Activated CD4-positive, alpha-beta memory T cell treated with anti-CD3 and anti-CD28 coated beads, Interleukin-2, amount 10 ng/mL, durations not matched to agents 7 days and 5 days (primary cell): ENCODE measurements at regions not wholly inside any gene's neighbourhood (a gene's known extent, or its start where the extent isn't known, plus 50 kb on each side); places are given as distances from the start of the nearest gene placed in this dataset.
"Not testable (repeated sequence)": the region's sequence is repeated elsewhere in the genome, so short reads cannot be mapped to it uniquely, and the experiment has no call there.

Experiments
- CTCF ChIA-PET: fragments of 350-600 bp; sonication (Branson Sonifier 250); formaldehyde crosslinking; loops from one replicate; lab custom pipeline; 2021; ENCODE audit warnings: antibody characterized with exemption, inconsistent platforms; lab: Charles Lee
- POLR2A ChIA-PET: fragments of 350-600 bp; sonication (Branson Sonifier 250); formaldehyde crosslinking; loops from one replicate; lab custom pipeline; 2021; ENCODE audit warnings: antibody characterized with exemption; lab: Charles Lee
- DNase-seq: peaks from one replicate; pipeline ENCODE4 v3.0.0-alpha.2; 2020
- H3K27ac Mint-ChIP-seq: one replicate; pipeline ENCODE4 v1.8.0; 2021; ENCODE audit warnings: mild to moderate bottlenecking, mixed read lengths
- H3K27me3 Mint-ChIP-seq: one replicate; pipeline ENCODE4 v1.8.0; 2021; ENCODE audit warnings: mixed read lengths
- H3K36me3 Mint-ChIP-seq: one replicate; pipeline ENCODE4 v1.8.0; 2021; ENCODE audit warnings: low read depth, mixed read lengths
- H3K4me1 Mint-ChIP-seq: one replicate; pipeline ENCODE4 v1.8.0; 2021; ENCODE audit warnings: mixed read lengths
- H3K4me3 Mint-ChIP-seq: one replicate; pipeline ENCODE4 v1.8.0; 2021; ENCODE audit warnings: mild to moderate bottlenecking, mixed read lengths
- H3K9me3 Mint-ChIP-seq: one replicate; pipeline ENCODE4 v1.8.0; 2021; ENCODE audit warnings: mixed read lengths

DNA sequence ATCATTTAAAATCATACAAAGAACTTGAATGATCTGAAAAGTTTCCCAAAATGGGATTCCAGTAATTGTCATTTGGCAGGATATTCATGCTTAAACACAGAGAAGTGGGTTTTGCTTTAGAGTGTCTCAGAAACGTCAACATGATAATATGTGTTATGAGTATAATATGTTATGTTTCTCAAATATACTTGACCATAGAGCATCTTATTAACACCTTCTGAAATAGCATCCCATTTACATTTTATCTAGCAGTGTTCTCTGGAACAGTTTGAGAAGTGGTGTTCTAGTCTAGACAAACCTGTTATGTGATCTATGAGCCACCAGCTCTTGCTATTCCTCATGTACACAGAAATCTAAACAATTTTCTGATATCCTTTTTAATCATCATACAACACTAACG is 588.8 kb upstream of the PBX1 start:
- no peak for DNase-seq
- H3K4me3 Mint-ChIP-seq = no peak overlapping the region
- no peaks in the 10 kb centered on the region for H3K27me3 Mint-ChIP-seq
- H3K9me3 Mint-ChIP-seq = peaks cover 2% of the 10 kb centered on the region
- no peak overlapping the region for H3K27ac Mint-ChIP-seq
- ChIA-PET POLR2A (no interaction called here), CTCF (no interaction called here)
- no peaks in the 10 kb centered on the region for H3K36me3 Mint-ChIP-seq
- no peaks in the 10 kb centered on the region for H3K4me1 Mint-ChIP-seq

DNA sequence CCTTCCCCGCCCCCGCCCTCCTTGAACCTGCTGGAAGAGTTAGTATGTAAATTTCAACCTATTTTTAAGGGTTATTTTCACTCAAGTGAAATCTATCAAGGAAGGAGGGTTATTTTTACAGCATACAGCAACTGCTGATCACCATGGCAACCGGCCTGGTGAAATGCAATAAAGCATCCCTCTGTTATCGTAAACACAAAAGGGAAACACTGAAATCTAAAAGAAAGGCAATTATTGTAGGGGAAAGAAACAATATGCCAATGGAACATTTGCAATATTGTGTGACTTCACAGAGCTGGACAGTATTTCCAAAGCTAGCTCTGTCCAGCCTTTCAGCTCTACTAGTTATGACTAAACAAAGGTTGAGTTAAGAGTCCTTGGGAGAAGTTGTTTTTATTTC is 588.3 kb upstream of the PBX1 start:
- Mint-ChIP-seq H3K4me3 (no peak overlapping the region), H3K4me1 (no peaks in the 10 kb centered on the region), H3K9me3 (peaks cover 2% of the 10 kb centered on the region), H3K27me3 (no peaks in the 10 kb centered on the region), H3K27ac (no peak overlapping the region), H3K36me3 (no peaks in the 10 kb centered on the region)
- POLR2A ChIA-PET = no interaction called here
- no peak for DNase-seq
- CTCF ChIA-PET = no interaction called here

DNA sequence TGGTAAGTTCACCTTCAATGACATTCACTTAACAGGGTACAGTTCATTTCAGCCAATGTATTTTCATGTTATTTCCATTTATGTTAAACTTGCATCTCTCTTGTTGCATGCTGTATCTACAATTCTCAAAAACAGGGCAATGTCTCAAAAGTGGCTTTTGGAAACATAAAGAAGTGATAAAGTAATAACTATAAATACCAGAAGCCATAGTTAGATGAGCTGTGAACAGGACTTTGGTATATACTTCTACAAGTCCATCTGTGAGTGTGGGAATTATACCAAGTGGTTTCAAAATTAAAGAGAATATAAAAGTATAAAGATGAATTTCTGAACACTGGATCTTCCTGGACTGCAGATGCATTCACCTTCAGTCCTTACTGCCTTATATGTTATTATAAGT is 585.4 kb upstream of the PBX1 start:
- peaks cover 14% of the 10 kb centered on the region for H3K9me3 Mint-ChIP-seq
- ChIA-PET POLR2A (no interaction called here), CTCF (no interaction called here)
- H3K4me1 Mint-ChIP-seq = no peaks in the 10 kb centered on the region
- H3K4me3 Mint-ChIP-seq = no peak overlapping the region
- no peaks in the 10 kb centered on the region for H3K27me3 Mint-ChIP-seq
- no peaks in the 10 kb centered on the region for H3K36me3 Mint-ChIP-seq
- no peak for DNase-seq
- no peak overlapping the region for H3K27ac Mint-ChIP-seq

DNA sequence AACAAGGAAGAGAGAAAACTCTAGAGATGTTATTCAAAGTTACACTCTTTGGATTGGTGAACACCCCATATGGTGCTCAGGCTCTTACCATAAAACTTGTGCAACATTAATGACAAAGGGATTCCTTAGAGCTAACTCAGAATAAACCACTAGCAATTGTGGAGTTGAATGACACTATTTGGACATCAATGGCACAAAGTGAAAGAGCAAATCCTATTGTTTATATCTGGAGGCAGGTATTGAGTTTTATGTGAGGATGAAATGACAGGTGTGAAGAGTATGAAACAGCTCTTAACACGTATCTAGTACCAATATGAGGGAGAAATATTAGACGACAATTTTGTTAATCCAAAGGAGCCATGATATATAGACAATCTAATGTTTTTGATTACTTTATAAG is 584.9 kb upstream of the PBX1 start:
- Mint-ChIP-seq H3K4me3 (no peak overlapping the region), H3K4me1 (no peaks in the 10 kb centered on the region)

DNA sequence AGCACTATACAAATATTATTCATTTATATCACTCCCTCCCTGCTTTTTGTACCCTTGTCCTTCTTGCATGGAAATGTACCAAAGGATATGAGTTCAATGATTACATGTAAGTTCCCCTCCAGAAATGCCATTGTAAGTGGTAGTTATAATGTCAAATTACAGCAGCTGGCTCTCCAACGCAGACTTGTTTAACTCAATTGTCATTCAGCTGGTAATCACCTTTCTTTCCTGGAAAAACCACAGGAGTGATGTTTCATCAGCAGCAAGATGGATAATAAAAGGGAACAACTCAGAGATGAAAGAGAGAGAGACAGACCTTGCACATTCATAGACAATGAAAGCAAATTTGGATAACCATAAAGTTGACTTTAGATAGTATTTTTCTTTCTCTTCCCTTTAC is 578.6 kb upstream of the PBX1 start:
- no peak for DNase-seq
- no peaks in the 10 kb centered on the region for H3K36me3 Mint-ChIP-seq
- CTCF ChIA-PET = no interaction called here
- H3K4me3 Mint-ChIP-seq = no peak overlapping the region
- H3K9me3 Mint-ChIP-seq = peaks cover 21% of the 10 kb centered on the region
- POLR2A ChIA-PET = no interaction called here
- H3K27ac Mint-ChIP-seq = no peak overlapping the region
- H3K27me3 Mint-ChIP-seq = no peaks in the 10 kb centered on the region
- H3K4me1 Mint-ChIP-seq = no peaks in the 10 kb centered on the region

More for the DNA sequence above, 584.9 kb upstream of the PBX1 start:
- POLR2A ChIA-PET = no interaction called here
- H3K9me3 Mint-ChIP-seq = peaks cover 14% of the 10 kb centered on the region
- no peak for DNase-seq
- no peaks in the 10 kb centered on the region for H3K27me3 Mint-ChIP-seq
- no peak overlapping the region for H3K27ac Mint-ChIP-seq
- H3K36me3 Mint-ChIP-seq = no peaks in the 10 kb centered on the region
- CTCF ChIA-PET = no interaction called here

DNA sequence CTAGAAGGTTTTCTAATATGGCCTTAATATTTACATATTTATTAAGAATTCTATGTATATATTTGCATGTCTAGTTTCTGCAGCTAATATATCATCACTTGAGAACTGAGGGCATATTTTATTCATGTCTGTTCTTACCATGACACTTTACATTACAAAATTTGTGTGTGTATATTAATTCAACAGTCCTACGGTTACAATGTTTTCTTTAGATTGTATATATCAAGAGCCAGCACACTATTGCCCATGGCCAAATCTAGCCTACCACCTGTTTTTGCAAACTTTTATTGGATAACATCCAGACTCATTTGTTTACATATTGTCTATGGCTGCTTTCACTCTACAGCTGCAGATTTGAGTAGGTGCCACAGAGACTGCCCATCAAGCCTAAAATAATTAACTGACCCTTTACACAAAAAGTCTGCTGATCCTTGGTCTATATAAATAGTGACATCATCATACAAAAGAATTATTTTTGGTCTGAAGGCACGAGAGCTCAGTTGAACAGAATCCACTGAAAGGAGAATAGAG is 577.4 kb upstream of the PBX1 start:
- no peak for DNase-seq
- H3K27ac Mint-ChIP-seq = no peak overlapping the region
- H3K9me3 Mint-ChIP-seq = peaks cover 15% of the 10 kb centered on the region
- no peaks in the 10 kb centered on the region for H3K4me1 Mint-ChIP-seq
- CTCF ChIA-PET = no interaction called here
- no peaks in the 10 kb centered on the region for H3K27me3 Mint-ChIP-seq
- H3K36me3 Mint-ChIP-seq = no peaks in the 10 kb centered on the region
- H3K4me3 Mint-ChIP-seq = no peak overlapping the region
- POLR2A ChIA-PET = no interaction called here

DNA sequence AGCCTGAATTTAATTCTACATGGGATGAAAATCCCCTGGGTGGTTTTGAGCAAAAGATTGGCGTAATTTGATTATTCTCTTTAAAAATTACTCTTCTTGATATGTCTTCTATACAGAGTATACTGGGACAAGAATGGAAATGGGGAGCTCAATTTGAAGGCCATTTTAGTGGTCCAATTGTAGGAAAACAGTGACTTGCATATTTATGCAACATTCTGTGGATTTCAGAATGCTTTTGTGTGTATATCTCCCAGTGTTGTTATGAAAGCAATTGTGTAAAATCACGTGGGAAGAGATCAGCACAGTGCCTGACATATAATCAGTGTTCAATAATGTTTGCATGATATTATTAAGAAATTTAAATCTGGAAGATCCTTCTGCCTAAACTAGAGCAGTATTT is 575.9 kb upstream of the PBX1 start:
- Mint-ChIP-seq H3K36me3 (no peaks in the 10 kb centered on the region), H3K4me1 (no peaks in the 10 kb centered on the region), H3K27me3 (no peaks in the 10 kb centered on the region), H3K9me3 (peaks cover 7% of the 10 kb centered on the region), H3K4me3 (no peak overlapping the region), H3K27ac (no peak overlapping the region)
- POLR2A ChIA-PET = no interaction called here
- CTCF ChIA-PET = no interaction called here
- no peak for DNase-seq

DNA sequence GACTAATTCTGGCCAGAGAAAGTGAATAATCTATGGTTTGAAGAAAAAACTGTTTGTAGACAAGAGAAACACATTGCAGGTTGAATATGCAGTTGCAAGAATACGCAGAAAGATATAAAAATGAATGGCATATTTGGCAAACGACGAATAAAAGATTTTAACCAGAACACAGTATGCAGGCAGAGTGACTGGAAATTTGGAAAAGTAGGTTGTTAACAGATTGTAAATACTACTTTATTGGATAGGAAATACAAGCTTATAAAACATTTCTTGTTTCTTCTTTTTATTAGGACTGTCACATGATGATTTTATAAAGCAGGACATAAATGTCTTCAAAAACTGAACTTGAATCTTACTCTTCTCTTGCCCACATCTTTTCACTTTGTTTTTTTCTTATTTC is 573.3 kb upstream of the PBX1 start:
- H3K4me1 Mint-ChIP-seq = no peaks in the 10 kb centered on the region
- H3K27me3 Mint-ChIP-seq = no peaks in the 10 kb centered on the region
- no peak overlapping the region for H3K4me3 Mint-ChIP-seq
- H3K27ac Mint-ChIP-seq = no peak overlapping the region
- H3K9me3 Mint-ChIP-seq = peaks cover 9% of the 10 kb centered on the region
- no peak for DNase-seq
- no peaks in the 10 kb centered on the region for H3K36me3 Mint-ChIP-seq
- POLR2A ChIA-PET = no interaction called here
- CTCF ChIA-PET = no interaction called here

DNA sequence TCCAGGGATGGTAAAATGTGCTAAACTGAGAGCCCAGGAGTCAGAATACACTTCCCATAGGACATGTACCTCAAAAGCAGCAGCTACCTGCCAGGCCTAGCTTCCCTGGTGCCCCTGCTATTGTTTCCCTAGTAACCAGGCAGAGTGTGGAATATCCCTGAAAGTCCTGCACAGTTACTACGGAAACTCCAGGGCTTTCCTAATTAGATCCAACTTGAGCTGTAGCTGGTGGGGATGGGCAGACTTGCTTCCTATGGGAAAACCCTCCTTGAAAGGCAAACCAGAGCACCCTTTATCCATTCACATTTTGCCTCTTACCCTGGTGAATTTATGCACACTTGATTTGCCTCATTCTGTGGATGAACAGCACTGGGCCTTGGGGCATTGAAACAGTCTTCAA is 559.9 kb upstream of the PBX1 start:
- H3K27me3 Mint-ChIP-seq = no peaks in the 10 kb centered on the region
- DNase-seq = no peak
- no peak overlapping the region for H3K27ac Mint-ChIP-seq
- POLR2A ChIA-PET = no interaction called here
- H3K9me3 Mint-ChIP-seq = peaks cover 20% of the 10 kb centered on the region
- H3K36me3 Mint-ChIP-seq = no peaks in the 10 kb centered on the region
- no peaks in the 10 kb centered on the region for H3K4me1 Mint-ChIP-seq
- no peak overlapping the region for H3K4me3 Mint-ChIP-seq
- CTCF ChIA-PET = no interaction called here

DNA sequence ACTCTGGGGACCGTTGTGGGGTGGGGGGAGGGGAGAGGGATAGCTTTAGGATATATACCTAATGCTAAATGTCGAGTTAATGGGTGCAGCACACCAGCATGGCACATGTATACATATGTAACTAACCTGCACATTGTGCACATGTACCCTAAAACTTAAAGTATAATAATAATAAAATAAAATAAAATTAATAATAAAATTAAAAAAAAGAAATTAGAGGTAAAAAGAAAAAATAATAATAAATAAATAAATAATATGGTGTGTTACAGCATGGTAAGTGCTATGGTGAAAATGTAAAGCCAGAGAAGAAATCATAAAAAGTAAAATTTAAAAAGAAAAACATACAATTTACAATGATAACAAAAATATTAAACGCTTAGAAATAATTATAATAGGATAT is 552.8 kb upstream of the PBX1 start:
- H3K36me3 Mint-ChIP-seq, POLR2A ChIA-PET, H3K4me3 Mint-ChIP-seq, H3K27me3 Mint-ChIP-seq, DNase-seq, H3K4me1 Mint-ChIP-seq, CTCF ChIA-PET, H3K27ac Mint-ChIP-seq: not testable (repeated sequence)
- H3K9me3 Mint-ChIP-seq = peaks cover 15% of the 10 kb centered on the region

DNA sequence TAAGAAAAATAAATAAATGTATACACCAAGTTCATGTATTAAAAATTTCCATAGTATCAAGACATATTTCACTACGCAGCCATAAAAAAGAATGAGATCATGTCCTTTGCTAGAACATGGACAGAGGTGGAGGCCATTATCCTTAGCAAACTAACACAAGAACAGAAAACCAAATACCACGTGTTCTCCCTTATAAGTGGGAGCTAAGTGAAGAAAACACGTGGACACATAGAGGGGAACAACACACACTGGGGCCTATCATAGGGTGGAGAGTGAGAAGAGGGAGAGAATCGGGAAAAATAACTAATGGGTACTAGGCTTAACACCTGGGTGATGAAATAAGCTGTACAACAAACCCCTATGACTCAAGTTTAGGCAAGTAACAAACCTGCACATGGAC is 552.4 kb upstream of the PBX1 start:
- Mint-ChIP-seq H3K27me3 (no peaks in the 10 kb centered on the region), H3K4me1 (no peaks in the 10 kb centered on the region), H3K36me3 (no peaks in the 10 kb centered on the region), H3K4me3 (no peak overlapping the region), H3K27ac (no peak overlapping the region), H3K9me3 (peaks cover 14% of the 10 kb centered on the region)
- DNase-seq = no peak
- ChIA-PET POLR2A (no interaction called here), CTCF (no interaction called here)

DNA sequence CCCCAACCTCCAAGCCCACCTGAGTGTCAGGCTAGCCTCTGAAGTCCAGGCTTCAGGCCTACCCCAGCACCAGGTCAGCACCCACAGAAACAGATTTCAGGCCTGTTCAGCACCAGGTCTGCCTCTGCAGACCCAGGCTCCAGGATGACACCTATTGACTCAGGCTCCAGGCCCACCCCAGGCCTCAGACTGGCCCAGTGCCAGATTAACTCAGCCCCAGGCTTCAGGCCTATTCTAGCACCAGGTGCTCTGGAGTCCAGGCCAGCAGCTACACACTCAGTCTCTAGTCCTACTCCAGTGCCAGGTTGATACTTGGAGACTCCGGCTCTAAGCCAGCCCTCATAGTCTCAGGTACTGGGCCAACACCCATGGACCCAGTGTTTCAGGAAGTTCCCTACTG is 541.7 kb upstream of the PBX1 start:
- H3K4me3 Mint-ChIP-seq = no peak overlapping the region
- H3K9me3 Mint-ChIP-seq = peaks cover 16% of the 10 kb centered on the region
- H3K27ac Mint-ChIP-seq = no peak overlapping the region
- CTCF ChIA-PET = no interaction called here
- H3K36me3 Mint-ChIP-seq = no peaks in the 10 kb centered on the region
- DNase-seq = no peak
- POLR2A ChIA-PET = no interaction called here
- H3K4me1 Mint-ChIP-seq = no peaks in the 10 kb centered on the region
- no peaks in the 10 kb centered on the region for H3K27me3 Mint-ChIP-seq

DNA sequence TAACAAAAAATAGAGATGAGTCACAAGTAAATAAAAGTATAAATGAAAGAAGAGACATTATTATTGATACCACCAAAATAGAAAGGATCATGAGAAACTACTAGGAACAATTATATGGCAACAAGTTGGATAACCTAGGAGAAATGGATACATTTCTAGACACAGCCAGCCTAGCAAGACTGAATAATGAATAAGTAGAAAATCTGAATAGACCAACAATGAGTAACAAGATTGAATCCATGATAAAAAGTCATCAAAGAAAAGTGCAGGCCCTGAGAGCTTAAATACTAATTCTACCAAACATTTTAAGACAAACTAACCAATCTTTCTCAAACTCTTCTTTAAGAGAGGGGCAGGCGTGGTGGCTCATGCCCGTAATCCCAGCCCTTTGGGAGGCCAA is 538.6 kb upstream of the PBX1 start:
- H3K4me3 Mint-ChIP-seq = no peak overlapping the region
- no peaks in the 10 kb centered on the region for H3K4me1 Mint-ChIP-seq
- H3K9me3 Mint-ChIP-seq = peaks cover 16% of the 10 kb centered on the region
- no peaks in the 10 kb centered on the region for H3K36me3 Mint-ChIP-seq
- H3K27ac Mint-ChIP-seq = no peak overlapping the region
- ChIA-PET CTCF (no interaction called here), POLR2A (no interaction called here)
- no peak for DNase-seq
- H3K27me3 Mint-ChIP-seq = no peaks in the 10 kb centered on the region

DNA sequence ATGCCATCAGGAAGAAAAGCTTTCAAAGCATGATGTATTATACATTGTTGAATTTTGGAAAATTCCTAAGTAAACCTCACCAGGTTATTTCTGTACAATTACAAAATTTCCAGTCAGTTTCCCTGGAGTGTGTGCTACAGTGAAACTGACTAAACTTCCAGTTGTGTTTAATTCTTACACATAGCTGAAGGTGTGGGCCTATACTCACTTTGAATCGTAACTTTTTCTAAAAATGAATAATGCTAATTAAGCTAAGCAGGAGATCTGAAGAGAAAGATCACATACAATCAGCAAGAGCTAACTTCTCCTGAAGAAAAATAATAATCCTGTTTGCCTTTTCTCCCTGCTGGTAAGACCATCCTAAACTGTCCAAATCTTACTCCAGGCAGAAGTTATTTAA is 537.2 kb upstream of the PBX1 start:
- H3K4me3 Mint-ChIP-seq = no peak overlapping the region
- no peaks in the 10 kb centered on the region for H3K36me3 Mint-ChIP-seq
- H3K4me1 Mint-ChIP-seq = no peaks in the 10 kb centered on the region
- H3K27me3 Mint-ChIP-seq = no peaks in the 10 kb centered on the region
- ChIA-PET POLR2A (no interaction called here), CTCF (no interaction called here)
- H3K9me3 Mint-ChIP-seq = peaks cover 15% of the 10 kb centered on the region
- H3K27ac Mint-ChIP-seq = no peak overlapping the region
- no peak for DNase-seq

DNA sequence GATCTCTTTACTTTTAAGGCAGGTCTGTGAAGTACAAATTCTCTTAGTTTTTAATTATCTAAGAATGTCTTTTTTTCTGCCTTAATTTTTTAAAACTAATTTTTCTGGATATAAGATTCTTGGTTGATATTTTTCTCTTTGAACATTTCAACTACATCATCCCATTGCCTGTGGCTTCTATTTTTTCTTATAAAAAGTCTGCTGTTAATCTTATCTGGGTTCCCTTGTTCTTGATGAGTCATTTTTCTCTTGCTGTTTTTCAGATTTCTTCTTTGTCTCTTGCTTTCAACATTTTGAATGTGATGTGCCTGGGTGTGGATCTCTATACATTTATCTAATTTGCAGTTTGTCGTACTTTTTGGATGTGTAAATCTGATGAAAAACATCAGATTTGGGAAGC is 525.2 kb upstream of the PBX1 start:
- Mint-ChIP-seq H3K27me3 (no peaks in the 10 kb centered on the region), H3K27ac (no peak overlapping the region), H3K36me3 (no peaks in the 10 kb centered on the region), H3K4me1 (no peaks in the 10 kb centered on the region), H3K4me3 (no peak overlapping the region), H3K9me3 (peaks cover 17% of the 10 kb centered on the region)
- ChIA-PET POLR2A (no interaction called here), CTCF (interaction anchor here (0.6 kb wide), 1 partner anchor 507 kb away, joined by 4 read pairs; no protein-coding TSS in a partner anchor)
- DNase-seq = no peak
